ENCODE measurements at regions not wholly inside any gene's neighbourhood (a gene's known extent, or its start where the extent isn't known, plus 50 kb on each side); places are given as distances from the start of the nearest gene placed in this dataset.
"Not testable (repeated sequence)": the region's sequence is repeated elsewhere in the genome, so short reads cannot be mapped to it uniquely, and the experiment has no call there.

DNA sequence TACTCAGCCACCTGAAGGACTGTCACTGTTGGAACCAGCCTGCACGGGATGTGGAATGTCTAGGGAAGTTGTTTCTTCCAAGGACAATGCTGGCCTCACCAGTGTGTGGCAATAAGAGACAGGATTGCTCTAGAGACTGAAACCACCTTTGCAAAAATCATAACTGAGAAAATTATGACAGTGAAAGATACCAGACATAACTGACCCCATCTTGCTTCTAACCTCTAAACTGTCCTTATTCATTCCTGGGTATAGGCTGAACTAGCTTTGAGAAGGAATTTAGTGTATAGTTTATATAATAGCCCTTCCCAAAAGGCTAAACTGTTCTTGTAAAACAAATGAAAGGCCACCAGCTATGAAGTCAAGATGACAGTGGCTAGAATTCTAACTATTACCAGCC lies 83.6 kb downstream of the IER5 start:
- no peak for DNase-seq (ENCODE audit: low spot score)

DNA sequence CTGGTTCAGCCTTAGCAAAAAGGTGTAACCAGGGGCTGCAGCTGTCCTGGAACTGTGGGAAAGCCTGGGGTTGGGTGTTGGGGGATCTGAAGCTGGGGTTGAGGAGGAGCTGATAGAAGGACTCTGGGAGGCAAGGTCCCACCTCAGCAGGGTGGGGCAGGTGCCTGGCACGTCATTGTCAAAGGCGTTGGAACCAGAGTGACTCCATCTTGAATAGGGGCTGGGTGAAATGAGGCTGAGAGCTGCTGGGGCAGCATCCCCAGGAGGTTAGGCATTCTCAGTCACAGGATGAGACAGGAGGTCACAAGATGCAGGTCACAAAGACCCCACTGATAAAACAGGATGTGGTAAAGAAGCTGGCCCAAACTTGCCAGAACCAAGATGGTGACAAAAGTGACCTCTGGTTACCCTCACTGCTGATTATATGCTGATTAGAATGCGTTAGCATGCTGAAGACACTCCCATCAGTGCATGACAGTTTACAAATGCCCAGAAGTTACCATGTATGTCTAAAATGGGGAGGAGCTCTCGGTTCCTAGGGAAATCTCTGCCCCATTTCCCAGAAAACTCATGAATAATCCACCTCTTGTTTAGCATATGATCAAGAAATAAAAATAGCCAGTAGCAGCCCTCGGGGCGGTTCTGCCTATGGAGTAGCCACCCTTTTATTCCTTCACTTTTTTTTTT lies 85.4 kb downstream of the IER5 start:
- no peak for DNase-seq (ENCODE audit: low spot score)

DNA sequence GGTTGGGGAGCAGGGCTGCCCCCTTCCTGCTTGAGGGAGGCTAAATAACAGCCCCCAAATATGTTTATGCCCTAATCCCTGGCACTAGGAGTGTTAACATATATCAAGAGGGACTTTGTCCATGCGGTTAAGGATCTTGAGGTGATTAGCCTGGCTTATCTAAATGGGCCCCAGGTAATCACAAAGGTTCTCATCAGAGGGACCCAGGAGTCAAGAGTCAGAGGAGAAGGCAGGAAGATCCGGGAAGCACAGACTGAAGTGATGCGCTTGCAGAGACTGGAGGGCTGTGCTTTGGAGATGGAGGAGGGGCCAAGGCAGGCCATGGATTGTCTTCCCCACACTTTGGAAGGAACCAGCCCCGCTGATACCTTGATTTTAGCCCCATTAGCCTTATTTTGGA lies 86.4 kb downstream of the IER5 start:
- DNase-seq (ENCODE audit: low spot score) = no peak

DNA sequence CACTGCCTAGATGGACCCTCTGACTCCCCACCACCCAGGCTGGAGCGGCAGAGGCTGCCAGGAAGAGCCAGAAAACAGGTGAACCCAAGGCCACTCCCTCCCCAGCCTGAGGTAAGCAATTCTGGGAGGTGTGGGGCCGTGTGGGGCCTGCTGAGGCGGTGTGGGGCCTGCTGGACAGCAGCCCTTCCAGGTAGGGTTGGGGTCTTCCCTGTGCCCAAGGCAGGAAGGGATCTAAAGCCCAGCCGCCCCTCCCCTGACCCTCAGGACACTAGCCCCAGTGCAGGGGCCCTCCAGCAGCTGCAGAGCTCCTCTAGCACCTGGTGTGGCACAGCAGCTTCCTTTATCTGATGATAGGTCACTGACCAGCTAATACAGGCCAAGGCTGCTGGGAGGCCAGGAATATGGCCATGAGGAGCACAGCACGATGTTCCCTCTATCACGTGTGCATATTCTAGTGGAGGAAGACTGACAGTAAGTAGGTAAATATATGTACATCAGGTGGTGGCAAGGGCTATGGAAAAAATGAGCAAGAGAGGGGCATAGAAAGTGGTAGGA lies 86.9 kb downstream of the IER5 start:
- no peak for DNase-seq (ENCODE audit: low spot score)

DNA sequence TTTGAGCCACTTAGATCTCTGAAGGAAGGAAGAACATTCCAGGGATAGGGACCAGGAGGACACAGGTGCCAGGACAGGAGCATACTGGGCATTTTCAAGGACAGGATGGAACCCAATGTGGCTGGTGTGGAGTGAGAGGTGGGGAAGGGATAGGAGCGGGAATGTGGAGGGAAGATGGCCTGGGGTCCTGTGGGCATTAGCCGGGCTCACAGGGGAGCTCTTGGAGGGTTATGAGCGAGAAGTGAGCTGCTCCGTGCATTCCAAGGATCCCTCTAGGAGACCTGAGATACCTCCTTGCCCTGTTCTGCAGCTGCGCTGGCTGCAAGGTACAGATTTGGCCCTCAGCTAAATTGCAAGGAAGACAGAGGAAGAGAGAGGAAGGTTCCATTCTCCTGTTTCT lies 87.5 kb downstream of the IER5 start:
- no peak for DNase-seq (ENCODE audit: low spot score)

DNA sequence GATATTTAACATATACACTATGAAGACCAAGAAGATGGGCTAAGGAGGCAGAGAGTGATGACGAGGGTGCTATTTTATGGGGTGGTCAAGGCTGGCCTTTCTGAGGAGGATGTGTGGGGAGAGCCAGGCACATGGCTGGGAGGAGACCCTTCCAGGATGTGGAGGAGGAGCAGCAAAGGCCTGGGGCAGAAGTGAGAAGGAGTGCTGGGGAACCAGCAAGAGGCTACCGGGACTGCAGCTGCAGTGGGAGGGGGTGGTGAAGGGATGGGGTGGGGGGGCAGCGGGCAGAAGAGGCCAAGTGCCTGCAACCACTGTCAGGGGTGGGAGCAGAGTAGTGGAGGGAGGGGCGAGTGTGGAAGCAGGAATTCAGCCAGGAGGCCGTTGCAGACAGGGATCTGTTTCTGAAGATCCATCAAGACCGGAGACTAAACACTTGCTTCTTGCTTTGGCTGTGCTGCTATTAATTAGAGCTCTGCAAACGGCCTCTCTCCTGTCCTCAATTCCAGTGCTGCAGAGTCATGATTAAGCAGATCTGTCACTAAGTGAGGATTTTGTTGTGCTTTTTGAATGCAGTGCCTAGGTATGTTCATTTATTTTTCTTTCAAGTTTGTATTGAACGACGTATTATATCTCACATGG lies 89.9 kb downstream of the IER5 start:
- DNase-seq (ENCODE audit: low spot score) = no peak

DNA sequence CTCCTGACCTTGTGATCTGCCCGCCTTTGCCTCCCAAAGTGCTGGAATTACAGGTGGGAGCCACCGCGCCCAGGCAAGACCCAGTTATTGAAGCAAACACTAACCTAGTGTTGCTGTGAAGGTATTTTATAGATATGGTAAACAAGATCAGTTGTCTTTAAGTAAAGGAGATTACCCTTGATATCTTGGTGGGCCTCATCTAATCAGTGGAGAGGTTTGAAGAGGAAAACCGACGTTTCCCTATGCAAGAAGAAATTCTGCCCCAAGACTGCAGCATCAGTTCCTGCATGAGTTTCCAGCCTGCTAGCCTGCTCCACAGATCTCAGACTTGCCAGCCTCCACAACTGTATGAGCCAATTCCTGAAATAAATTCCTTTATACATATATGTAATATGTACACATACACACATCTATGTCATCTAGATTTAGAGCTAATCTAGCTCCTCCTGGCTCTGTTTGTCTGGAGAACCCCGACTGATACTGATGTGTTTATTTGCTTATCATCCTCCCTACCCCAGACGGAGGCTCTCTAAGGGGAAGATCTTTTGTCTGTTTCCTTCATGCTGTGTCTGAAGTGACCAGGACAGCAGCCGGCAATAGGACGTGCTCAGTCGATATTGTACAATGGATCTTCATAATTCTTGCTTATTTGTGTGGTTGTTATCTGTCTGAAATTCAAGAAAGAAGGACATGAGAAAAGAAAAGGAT lies 90.9 kb downstream of the IER5 start:
- DNase-seq (ENCODE audit: low spot score) = no peak

DNA sequence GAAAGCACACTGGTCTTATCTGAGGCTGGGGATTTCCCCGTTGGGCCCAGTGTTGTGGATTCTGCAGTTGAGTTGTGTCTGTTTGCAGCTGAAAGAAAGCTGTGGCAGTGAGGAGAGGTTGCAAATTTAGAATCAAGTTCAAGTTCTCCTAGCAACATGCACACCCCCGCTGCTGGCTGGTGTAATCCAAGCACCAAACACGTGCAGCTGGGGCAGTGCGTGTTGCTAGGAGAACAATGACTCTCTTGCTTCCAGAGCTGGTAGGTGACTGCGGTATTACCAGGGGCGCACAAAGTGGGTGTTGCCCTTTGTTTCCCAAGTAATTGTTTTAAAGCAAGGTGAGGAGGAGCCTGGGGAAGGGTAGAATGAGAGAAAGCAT lies 91.5 kb downstream of the IER5 start:
- no peak for DNase-seq (ENCODE audit: low spot score)

DNA sequence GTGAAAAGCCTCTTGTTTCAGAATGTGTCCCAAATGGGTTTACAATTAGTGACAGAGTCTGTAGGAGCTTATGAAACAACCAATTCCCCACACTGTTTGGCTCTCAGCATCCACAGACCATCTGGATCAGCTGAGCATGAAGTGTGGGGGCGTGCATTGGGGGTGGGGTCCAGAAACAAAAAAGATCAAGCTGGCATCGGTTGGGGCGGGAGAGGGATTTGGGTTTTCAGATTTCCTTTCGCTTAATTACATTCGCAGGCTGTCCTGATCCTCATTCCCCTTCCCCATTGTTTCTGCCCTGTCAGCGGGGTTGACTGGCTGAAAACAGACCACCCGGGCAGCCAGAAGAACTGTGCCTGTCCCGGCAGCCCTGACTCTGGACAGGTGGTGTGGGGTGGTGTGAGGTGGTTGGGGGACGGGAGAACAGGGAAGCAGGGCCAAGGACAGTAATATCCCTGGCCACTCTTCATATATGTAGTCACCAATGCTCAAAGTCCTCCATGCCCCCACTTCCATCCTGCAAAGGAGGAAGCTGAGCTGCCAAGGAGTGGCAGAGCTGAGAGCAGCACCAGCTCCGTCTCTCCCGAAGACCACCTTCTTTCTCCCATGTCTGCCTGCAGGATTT lies 92.0 kb downstream of the IER5 start:
- no peak for DNase-seq (ENCODE audit: low spot score)

DNA sequence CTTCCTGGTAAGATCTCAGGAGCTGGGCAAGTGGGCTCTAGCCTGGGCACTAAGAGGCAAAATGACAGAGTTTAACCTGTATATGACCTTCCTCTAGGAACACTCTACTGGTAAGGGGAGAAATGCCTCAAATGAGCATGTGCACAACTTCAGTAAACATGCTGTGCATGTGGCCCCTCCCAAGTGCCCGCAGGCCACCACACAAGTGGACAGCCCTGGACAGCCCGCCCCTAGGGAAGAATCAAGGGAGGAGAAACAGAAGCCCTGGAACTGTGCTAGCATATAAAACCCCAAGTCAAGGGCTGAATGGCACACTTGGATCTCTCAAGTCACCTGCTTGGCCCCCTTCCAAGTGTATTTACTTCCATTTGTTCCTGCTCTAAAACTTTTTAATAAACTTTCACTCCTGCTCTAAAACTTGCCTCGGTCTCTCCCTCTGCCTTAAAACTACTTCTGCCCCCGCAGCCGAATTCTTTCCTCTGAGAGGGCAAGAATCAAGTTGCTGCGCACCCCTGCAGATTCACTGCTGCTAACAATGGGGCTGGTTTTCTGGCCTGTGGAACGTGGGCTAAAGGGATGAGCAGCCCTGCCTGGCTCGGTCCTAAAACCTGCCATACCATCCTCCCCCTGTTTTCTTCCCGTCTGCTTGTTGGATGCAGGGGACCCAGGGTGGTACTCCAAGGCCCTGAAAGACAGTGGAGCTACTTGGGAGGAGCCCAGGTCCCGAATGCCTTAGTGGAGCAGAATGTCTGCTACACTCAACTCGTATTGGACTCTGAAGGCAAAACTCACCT lies 93.5 kb downstream of the IER5 start:
- no peak for DNase-seq (ENCODE audit: low spot score)

DNA sequence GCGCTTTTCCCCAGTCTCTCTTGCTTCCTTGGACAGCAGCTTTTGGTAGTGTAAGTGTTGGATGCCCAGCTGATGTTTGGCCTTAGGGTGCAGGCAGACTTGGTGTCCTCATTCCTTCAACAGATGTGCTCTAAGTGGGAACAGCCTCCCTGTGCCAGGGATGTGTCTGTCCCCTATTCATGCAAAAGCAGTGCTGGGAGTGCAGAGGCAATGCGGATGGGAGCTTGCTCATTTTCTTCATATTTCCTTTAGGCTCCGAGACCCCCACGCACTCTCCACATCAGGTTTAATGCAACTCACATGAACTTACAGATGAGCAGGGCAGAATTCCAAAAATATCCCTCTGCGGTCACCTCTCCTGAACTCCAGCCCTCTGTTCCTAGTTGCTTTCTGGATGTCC lies 96.1 kb downstream of the IER5 start:
- DNase-seq (ENCODE audit: low spot score) = no peak

DNA sequence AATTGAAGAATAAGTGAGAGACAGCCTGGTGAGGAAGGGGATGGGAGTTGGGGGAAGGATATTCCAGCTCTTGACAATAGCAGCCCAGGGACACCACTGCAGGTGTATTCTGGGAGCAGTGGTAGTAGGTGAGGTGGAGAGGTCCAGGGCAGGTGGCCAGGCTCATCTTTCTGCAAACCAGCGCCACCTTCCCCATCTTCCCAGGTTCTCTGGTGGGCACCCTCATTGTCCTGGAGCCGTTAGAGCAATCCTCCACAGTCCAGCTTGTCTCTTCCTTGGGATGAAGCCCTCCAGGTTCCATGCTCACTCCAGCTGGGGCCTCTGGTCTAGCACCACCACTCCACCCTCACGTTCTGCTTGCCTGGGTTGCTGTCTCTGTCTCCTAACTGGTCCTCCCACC lies 97.0 kb downstream of the IER5 start:
- DNase-seq (ENCODE audit: low spot score) = no peak

DNA sequence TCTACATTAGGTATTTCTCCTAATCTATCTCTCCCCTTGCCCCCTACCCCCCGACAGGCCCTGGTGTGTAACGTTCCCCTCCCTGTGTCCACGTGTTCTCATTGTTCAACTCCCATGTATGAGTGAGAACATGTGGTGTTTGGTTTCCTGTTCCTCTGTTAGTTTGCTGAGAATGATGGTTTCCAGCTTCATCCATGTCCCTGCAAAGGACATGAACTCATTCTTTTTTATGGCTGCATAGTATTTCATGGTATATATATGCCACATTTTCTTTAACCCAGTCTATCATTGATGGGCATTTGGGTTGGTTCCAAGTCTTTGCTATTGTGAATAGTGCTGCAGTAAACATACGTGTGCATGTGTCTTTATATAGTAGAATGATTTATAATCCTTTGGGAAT lies 97.6 kb downstream of the IER5 start:
- not testable (repeated sequence) for DNase-seq (ENCODE audit: low spot score)

DNA sequence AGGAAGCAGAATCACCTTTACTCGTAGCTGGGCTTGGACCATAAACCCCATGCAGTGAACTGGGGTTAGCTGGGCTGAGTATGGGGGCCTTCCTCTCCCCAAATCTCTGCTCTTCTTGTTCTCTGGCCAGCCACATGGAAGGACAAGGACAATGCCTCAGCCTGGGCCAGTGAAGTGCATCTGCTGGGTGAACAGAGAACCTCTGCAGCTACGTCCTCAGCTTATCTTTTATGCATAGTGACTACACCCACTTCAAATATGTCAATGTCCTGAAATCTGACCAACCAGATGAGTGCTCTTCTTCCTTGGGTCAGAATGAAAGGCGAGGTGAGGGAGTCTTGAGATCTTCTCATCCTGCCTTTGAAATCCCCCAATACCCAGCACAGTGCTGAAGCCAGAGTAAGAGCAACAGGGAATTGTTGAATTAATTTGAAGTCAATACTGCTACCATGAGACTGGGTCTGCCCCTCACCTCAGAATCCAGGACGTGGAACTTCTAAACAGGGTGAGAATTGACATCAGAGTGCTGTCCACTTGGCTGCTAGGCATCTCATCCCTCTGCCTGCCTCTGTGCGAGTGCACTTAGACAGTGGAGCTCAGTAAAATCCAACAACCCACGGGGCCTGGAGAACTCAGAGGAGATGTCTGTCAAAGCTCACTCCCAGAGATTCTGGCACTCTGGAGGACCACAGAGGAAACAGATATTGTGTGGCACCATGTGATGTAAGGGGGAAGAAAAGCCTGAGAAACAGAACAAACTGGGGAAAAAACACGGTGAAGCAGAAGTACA lies 99.0 kb downstream of the IER5 start:
- DNase-seq (ENCODE audit: low spot score) = no peak

DNA sequence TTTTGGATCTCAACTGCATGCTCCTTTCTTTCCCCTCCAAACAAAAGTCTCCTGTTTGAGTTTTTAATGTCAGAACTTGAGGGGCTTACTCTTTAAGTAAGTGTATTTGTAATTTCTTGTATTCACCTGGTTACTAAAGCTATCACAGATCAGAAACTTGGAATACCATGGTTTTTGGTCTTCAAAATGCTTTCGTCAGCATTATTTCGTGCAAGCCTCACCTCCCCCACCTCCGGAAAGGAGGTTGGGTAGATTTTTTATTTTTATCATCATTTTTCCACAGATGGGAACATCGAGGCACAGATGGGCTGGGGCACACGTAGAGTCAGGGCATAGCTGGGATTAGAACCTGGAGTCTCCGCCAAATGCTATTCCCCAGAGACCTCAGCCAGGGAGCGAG lies 100.7 kb downstream of the IER5 start:
- no peak for DNase-seq (ENCODE audit: low spot score)

DNA sequence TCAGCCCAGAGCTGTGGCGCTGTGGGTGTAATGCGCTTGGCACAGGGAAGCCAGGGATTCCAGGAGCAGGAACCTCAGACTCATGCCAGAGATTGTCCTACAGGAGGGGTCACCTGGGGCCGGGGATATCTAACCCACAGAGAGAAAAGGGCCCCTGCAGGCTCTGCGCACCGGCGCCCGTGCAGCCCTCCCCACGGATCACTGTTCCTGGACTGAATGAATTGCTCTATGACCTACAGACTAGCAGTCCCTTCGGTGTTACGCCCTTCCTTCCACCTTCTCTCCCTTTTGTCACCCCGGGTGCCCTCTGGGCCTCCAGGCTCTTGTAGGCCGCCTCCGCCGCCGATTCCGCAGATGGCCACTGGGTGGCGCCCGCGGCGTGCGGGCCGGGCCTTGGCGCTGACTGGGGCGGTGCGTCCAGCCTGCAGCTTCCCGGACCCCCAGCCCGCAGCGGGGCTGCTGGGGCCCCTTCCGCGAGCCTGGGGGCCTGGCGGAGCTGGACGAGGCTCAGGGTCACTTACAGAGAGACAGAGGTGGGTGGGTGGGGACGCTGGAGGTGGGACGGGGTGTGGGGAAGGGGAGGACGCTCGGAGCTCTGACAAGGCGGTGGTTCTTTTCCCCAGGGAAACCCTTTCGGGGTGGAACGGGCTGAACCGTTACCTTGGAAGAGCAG lies 101.3 kb downstream of the IER5 start:
- peak; percentile 80 for DNase-seq (ENCODE audit: low spot score)

DNA sequence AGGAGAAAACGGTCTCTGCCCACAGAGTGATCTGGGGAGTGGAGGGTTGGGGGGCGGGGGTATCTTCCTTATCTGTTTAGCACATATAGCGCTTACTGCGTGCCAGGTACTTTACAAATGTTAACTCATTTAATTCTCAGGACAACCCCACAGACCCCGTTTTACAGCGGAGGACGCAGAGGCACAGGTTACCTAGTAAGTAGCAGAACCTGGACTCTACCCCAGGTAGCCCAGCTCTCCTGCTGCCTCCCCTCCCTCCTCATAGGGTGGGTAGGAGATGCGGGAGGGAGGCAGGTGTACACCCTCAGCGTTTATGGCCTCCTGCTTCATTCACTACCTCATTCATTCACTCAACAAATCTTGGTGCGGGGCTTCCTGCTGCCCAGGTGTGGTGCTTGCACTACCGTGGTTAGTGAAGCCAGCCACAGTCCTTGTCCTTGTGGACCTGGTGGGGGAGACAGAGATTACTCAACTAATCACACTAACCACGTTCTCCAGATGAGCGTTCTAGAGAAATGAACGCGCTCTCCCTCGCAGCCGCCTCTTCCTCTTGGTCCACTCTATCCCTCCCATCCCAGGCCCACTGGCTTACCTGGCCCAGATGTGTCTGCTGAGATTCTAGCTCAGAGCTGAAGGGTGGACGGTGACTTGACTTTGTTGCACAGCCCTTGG lies 102.0 kb downstream of the IER5 start:
- DNase-seq (ENCODE audit: low spot score) = no peak

DNA sequence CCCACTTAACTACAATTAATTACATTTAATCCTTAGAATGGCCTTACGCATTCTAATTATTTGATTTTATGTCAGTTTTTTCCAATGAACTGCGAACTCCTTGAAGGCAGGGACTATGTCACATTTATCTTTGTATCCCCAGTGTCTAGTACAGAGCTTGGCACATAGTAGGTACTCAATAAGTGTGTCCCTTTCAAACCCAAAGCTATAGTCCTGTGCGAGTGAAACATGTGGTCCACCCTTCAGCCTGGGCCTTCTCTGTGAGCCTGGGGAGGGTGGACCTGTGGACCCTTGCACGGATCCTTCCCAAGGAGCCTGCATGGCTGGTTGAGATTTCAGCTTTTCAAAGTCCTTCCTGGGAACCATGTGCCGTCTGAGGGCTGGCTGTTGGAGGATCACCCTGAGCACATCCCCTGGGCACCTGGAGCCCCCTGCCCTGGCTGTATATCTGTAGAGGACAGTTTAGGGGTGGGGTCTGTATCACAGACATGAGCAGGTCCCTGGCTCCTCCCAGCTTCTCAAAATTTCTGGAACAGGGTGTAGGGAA lies 103.1 kb downstream of the IER5 start:
- no peak for DNase-seq (ENCODE audit: low spot score)

DNA sequence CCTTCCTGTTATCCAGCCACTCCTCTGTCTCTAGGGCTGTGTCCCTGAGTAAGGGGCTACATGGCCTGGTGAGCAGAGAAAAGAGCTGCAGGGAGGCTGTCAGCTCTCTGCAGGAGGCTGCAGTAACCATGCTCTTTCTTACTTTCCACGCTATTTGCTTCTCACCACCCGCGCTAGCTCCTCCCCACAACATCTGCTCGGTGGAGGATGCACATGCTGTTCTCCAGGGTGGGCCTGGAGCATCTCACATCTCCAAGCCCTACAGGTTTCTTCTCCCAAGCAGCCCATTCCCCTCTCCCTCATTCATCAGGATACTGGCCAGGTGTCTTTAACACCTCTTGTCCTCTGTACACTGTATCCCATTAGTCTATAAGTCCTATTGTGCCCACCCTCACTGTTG lies 103.8 kb downstream of the IER5 start:
- DNase-seq (ENCODE audit: low spot score) = no peak

All from germinal center (tissue), 1 donor.